H1 (cell line): ENCODE measurements at regions not wholly inside any gene's neighbourhood (a gene's known extent, or its start where the extent isn't known, plus 50 kb on each side); places are given as distances from the start of the nearest gene placed in this dataset.

Experiments
- CTCF ChIA-PET: fragments of 300-600 bp; sonication (Branson Sonifier 250); formaldehyde crosslinking; loops from one replicate; lab custom pipeline; 2021; ENCODE audit not compliant: partially characterized antibody; lab: Charles Lee
- POLR2A ChIA-PET: fragments of 300-600 bp; sonication (Branson Sonifier 250); formaldehyde crosslinking; loops from one replicate; lab custom pipeline; 2021; ENCODE audit warnings: inconsistent platforms; ENCODE audit not compliant: partially characterized antibody; lab: Charles Lee
- DNase-seq, 2 experiments: peaks; one replicate each; pipeline versions ENCODE4 v3.0.0 to v3.0.0-alpha.2; 2010 to 2022; ENCODE audit warnings: low spot score in 2 of 2, low read depth in 1 of 2, mixed read lengths in 1 of 2
- FAIRE-seq: peaks from 2 replicates; lab custom pipeline; 2011; peaks lifted over from hg19 to GRCh38; lab: Jason Lieb, UNC
- H2AFZ ChIP-seq: 2 replicates; pipeline ENCODE4 v1.8.1; 2012; ENCODE audit warnings: low read length, inconsistent platforms
- H2AK5ac ChIP-seq: 2 replicates; pipeline ENCODE4 v1.6.1; 2013; ENCODE audit warnings: low read depth, low read length
- H2BK120ac ChIP-seq: replicated peaks from 2 replicates; pipeline ENCODE3; 2013; ENCODE audit warnings: low read depth, low read length, inconsistent platforms
- H2BK12ac ChIP-seq: 2 replicates; pipeline ENCODE4 v1.6.1; 2013; ENCODE audit warnings: low read depth, low read length
- H2BK15ac ChIP-seq: 2 replicates; pipeline ENCODE4 v1.6.1; 2013; ENCODE audit warnings: low read length
- H2BK20ac ChIP-seq: 2 replicates; pipeline ENCODE4 v1.6.1; 2013; ENCODE audit warnings: low read length
- H2BK5ac ChIP-seq: 2 replicates; pipeline ENCODE4 v1.6.1; 2013; ENCODE audit warnings: low read depth, low read length
- H3K14ac ChIP-seq: 2 replicates; pipeline ENCODE4 v1.6.1; 2013; ENCODE audit warnings: inconsistent platforms; ENCODE audit not compliant: insufficient read length
- H3K18ac ChIP-seq: 2 replicates; pipeline ENCODE4 v1.6.1; 2013; ENCODE audit warnings: low read length; ENCODE audit errors: extremely low read depth
- H3K23ac ChIP-seq: 2 replicates; pipeline ENCODE4 v1.6.1; 2013; ENCODE audit warnings: inconsistent platforms; ENCODE audit not compliant: insufficient read length
- H3K23me2 ChIP-seq: 2 replicates; pipeline ENCODE4 v1.6.1; 2013; ENCODE audit warnings: low read depth, low read length
- H3K27ac ChIP-seq: 2 replicates; pipeline ENCODE4 v1.6.1; 2011; ENCODE audit warnings: low read depth, low read length, inconsistent platforms
- H3K27me3 ChIP-seq, 4 experiments: replicated peaks in 1 of 4; 1 replicate in 1 of 4; 2 replicates in 3 of 4; pipeline versions ENCODE4 v1.6.1 to v1.8.1; 2011 to 2013; ENCODE audit warnings: low read length in 3 of 4, mild to moderate bottlenecking in 3 of 4, inconsistent platforms in 2 of 4, mixed read lengths in 2 of 4, moderate library complexity in 1 of 4; ENCODE audit not compliant: control insufficient read depth in 3 of 4, insufficient read depth in 3 of 4; ENCODE audit errors: extremely low read depth in 1 of 4
- H3K36me3 ChIP-seq, 4 experiments: 2 replicates each; pipeline versions ENCODE4 v1.6.1 to v1.8.1; 2011 to 2013; ENCODE audit warnings: mild to moderate bottlenecking in 4 of 4, low read length in 3 of 4, moderate library complexity in 2 of 4, control low read depth in 1 of 4, inconsistent platforms in 1 of 4; ENCODE audit not compliant: insufficient read depth in 4 of 4, control insufficient read depth in 2 of 4
- H3K4ac ChIP-seq: replicated peaks from 2 replicates; pipeline ENCODE3; 2013; ENCODE audit warnings: low read length, low read depth, mixed read lengths, inconsistent platforms; ENCODE audit not compliant: insufficient read length
- H3K4me1 ChIP-seq, 4 experiments: replicated peaks in 1 of 4; 1 replicate in 1 of 4; 2 replicates in 3 of 4; pipeline versions ENCODE4 v1.6.1 to v1.8.1; 2011 to 2013; ENCODE audit warnings: low read length in 3 of 4, inconsistent platforms in 2 of 4, mixed read lengths in 1 of 4; ENCODE audit not compliant: insufficient read depth in 4 of 4, control insufficient read depth in 3 of 4
- H3K4me2 ChIP-seq, 2 experiments: 2 replicates each; pipeline versions ENCODE4 v1.6.1 to v1.8.1; 2011 to 2013; ENCODE audit warnings: low read depth in 2 of 2, low read length in 2 of 2, control low read depth in 1 of 2, inconsistent platforms in 1 of 2, mild to moderate bottlenecking in 1 of 2; ENCODE audit not compliant: insufficient read depth in 1 of 2
- H3K4me3 ChIP-seq, 4 experiments: fragments of 200-600, 300-600 bp in 1 of 4; sonication (generic), shearing (Covaris generic), sonication (Bioruptor Twin) in 1 of 4; 2 replicates each; pipeline versions ENCODE4 v1.5.1 to v1.8.1; 2011 to 2016; ENCODE audit warnings: low read length in 4 of 4, low read depth in 3 of 4, control low read depth in 2 of 4, inconsistent platforms in 2 of 4, mild to moderate bottlenecking in 2 of 4, mixed read lengths in 1 of 4, moderate library complexity in 1 of 4; ENCODE audit not compliant: insufficient read depth in 2 of 4; ENCODE audit errors: extremely low read depth in 1 of 4
- H3K56ac ChIP-seq: replicated peaks from 2 replicates; pipeline ENCODE3; 2013; ENCODE audit warnings: low read depth, mild to moderate bottlenecking, mixed read lengths, low read length, inconsistent platforms; ENCODE audit not compliant: insufficient read length
- H3K79me1 ChIP-seq: 2 replicates; pipeline ENCODE4 v1.6.1; 2013; ENCODE audit warnings: low read depth, low read length, control low read depth
- H3K79me2 ChIP-seq, 2 experiments: 2 replicates each; pipeline versions ENCODE4 v1.6.1 to v1.8.1; 2012 to 2013; ENCODE audit warnings: low read length in 2 of 2, mild to moderate bottlenecking in 2 of 2, inconsistent platforms in 1 of 2; ENCODE audit not compliant: insufficient read depth in 2 of 2, control insufficient read depth in 1 of 2
- H3K9ac ChIP-seq, 4 experiments: replicated peaks in 1 of 4; 1 replicate in 1 of 4; 2 replicates in 3 of 4; pipeline versions ENCODE4 v1.6.1 to v1.8.1; 2011 to 2013; ENCODE audit warnings: low read depth in 3 of 4, low read length in 3 of 4, control low read depth in 2 of 4, mild to moderate bottlenecking in 2 of 4, moderate library complexity in 2 of 4, inconsistent platforms in 1 of 4; ENCODE audit errors: extremely low read depth in 1 of 4
- H3K9me3 ChIP-seq, 2 experiments: 2 replicates each; pipeline versions ENCODE4 v1.6.1 to v1.8.1; 2012 to 2013; ENCODE audit warnings: mild to moderate bottlenecking in 2 of 2, moderate library complexity in 2 of 2, control low read depth in 1 of 2, inconsistent platforms in 1 of 2, low read depth in 1 of 2, low read length in 1 of 2, mixed read lengths in 1 of 2; ENCODE audit not compliant: insufficient read depth in 2 of 2
- H4K20me1 ChIP-seq, 2 experiments: replicated peaks in 1 of 2; 2 replicates each; pipeline versions ENCODE3 to v1.8.1; 2011 to 2013; ENCODE audit warnings: inconsistent platforms in 2 of 2, low read length in 2 of 2, mild to moderate bottlenecking in 1 of 2; ENCODE audit not compliant: insufficient read depth in 2 of 2, control insufficient read depth in 1 of 2
- H4K5ac ChIP-seq: 2 replicates; pipeline ENCODE4 v1.6.1; 2013; ENCODE audit warnings: low read length, low read depth, mixed read lengths, inconsistent platforms; ENCODE audit not compliant: insufficient read length
- H4K8ac ChIP-seq: 2 replicates; pipeline ENCODE4 v1.8.0; 2013; ENCODE audit warnings: mild to moderate bottlenecking, moderate library complexity, low read length, inconsistent platforms; ENCODE audit not compliant: insufficient read depth; ENCODE audit errors: extremely low read depth
- H4K91ac ChIP-seq: replicated peaks from 2 replicates; pipeline ENCODE3; 2013; ENCODE audit warnings: low read length, mixed read lengths, inconsistent platforms; ENCODE audit not compliant: insufficient read length
- CHD1 ChIP-seq: IDR thresholded peaks from 2 replicates; pipeline ENCODE4 v1.6.1; 2012; ENCODE audit warnings: low read depth, low read length, improper control_type of control experiment
- EP300 ChIP-seq, 2 experiments: IDR thresholded peaks; 1 replicate in 1 of 2; 2 replicates in 1 of 2; pipeline ENCODE4 v1.6.1; 2011 to 2012; ENCODE audit warnings: low read depth in 2 of 2, low read length in 2 of 2, mild to moderate bottlenecking in 2 of 2, borderline replicate concordance in 1 of 2, inconsistent platforms in 1 of 2, moderate library complexity in 1 of 2
- NANOG ChIP-seq: IDR thresholded peaks from 2 replicates; pipeline ENCODE4 v1.6.1; 2011; ENCODE audit warnings: low read length, low read depth, mild to moderate bottlenecking, inconsistent platforms; ENCODE audit not compliant: insufficient read depth, poor library complexity, severe bottlenecking
- TEAD4 ChIP-seq: IDR thresholded peaks from 2 replicates; pipeline ENCODE4 v1.6.1; 2012; ENCODE audit warnings: low read depth, low read length, inconsistent platforms, mixed read lengths
- WGBS, 2 experiments: shearing (Covaris generic) in 1 of 2; methylation state at CpG; one replicate each; pipeline versions ENCODE4 v1.1.6 to v1.1.7; 2013 to 2015; ENCODE audit warnings: low lambda C conversion rate in 2 of 2, mixed read lengths in 2 of 2, inconsistent platforms in 1 of 2, low coverage in 1 of 2, missing lambda C conversion rate in 1 of 2; ENCODE audit not compliant: insufficient replicate concordance in 2 of 2, insufficient coverage in 1 of 2, insufficient read length in 1 of 2; ENCODE audit errors: extremely low coverage in 1 of 2, missing lambda C conversion rate in 1 of 2; 5-methylcytosine and 5-hydroxymethylcytosine counted together

DNA sequence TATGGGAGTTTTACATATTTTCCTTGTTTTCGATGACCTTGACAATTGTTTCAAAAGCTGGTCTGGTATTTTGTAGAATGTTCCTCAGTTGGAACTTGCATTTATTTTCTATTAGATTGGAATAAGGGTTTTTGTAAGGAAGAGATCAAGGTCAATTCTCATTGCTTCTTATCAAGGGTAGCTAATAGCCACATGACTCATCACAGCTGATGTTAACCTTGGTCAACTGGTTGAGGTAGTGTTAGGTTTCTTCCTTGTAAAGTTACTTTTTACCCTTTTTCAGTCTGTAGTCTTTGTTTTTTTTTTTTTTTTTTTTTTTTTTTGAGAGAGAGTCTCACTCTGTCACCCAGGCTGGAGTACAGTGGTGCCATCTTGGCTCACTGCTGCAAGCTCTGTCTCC lies 257.2 kb downstream of the SNCA start:
- H3K23ac ChIP-seq = no peak overlapping the region
- H3K79me2 ChIP-seq = no peaks in the 10 kb centered on the region
- H4K8ac ChIP-seq = no peak overlapping the region
- H3K23me2 ChIP-seq = no peaks in the 10 kb centered on the region
- no peaks in the 10 kb centered on the region for H3K79me1 ChIP-seq
- no peak overlapping the region for H3K4ac ChIP-seq
- WGBS, 2 experiments = 38% methylated on average over 1 of the region's 1 CpG; no CpG with 5 or more reads in 1 of the 2 experiments
- H3K4me1 ChIP-seq = no peaks in the 10 kb centered on the region
- no peak overlapping the region for H2AK5ac ChIP-seq
- no peak overlapping the region for H4K5ac ChIP-seq
- H2BK5ac ChIP-seq = no peak overlapping the region
- no peak for FAIRE-seq
- H3K4me3 ChIP-seq = no peak overlapping the region
- no peaks in the 10 kb centered on the region for H3K36me3 ChIP-seq
- H2BK120ac ChIP-seq = no peak overlapping the region
- no peak overlapping the region for H2BK12ac ChIP-seq
- H2AFZ ChIP-seq = no peak overlapping the region
- no peak overlapping the region for H4K91ac ChIP-seq
- no peak overlapping the region for H3K4me2 ChIP-seq
- H3K18ac ChIP-seq = no peak overlapping the region
- H3K56ac ChIP-seq = no peak overlapping the region
- ChIA-PET POLR2A (no interaction called here), CTCF (interaction anchor here (0.9 to 1.2 kb wide), 2 partner anchors 19 to 154 kb away, joined by 3 read pairs; no protein-coding TSS in a partner anchor)
- no peak for DNase-seq
- H2BK15ac ChIP-seq = no peak overlapping the region
- no peaks in the 10 kb centered on the region for H3K27me3 ChIP-seq
- H3K9me3 ChIP-seq = peaks cover 2 to 3% of the 10 kb centered on the region in 2 experiments; a peak in 2 of 4 replicates
- no peak overlapping the region for H3K14ac ChIP-seq
- no peak overlapping the region for H2BK20ac ChIP-seq
- H4K20me1 ChIP-seq = no peaks in the 10 kb centered on the region
- no peak overlapping the region for H3K9ac ChIP-seq
- H3K27ac ChIP-seq = no peak overlapping the region
- TF ChIP-seq NANOG = no peak
- no peak for TF ChIP-seq EP300 (IDR thresholded peaks at IDR 0.05; ENCODE audit: borderline replicate concordance in 1 of 2, low read depth in 2 of 2, low read length in 2 of 2)
- TF ChIP-seq CHD1 = no peak
- no peak for TF ChIP-seq TEAD4
